ENCODE measurements at regions not wholly inside any gene's neighbourhood (a gene's known extent, or its start where the extent isn't known, plus 50 kb on each side); places are given as distances from the start of the nearest gene placed in this dataset.
"Not testable (repeated sequence)": the region's sequence is repeated elsewhere in the genome, so short reads cannot be mapped to it uniquely, and the experiment has no call there.

DNA sequence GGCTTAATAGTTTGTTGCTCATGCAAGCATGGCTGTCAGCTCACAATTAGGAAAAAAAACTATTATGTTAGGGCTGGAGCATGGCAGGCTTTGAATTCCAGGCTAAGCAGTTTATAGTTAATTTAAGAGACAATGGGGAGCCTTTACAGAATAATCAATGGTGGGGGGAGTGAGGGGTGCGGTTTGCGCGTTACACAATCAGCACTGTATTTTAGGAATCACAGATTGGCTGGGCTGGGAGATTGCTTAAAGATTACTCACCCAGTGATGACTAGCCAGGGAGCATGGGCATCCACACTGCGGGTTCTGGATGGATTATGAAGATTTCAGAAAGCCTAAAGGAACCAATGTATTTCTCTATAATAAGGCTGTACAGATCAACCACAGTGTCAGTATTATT, 186.6 kb downstream of the SOX3 start:
- no peak for DNase-seq

DNA sequence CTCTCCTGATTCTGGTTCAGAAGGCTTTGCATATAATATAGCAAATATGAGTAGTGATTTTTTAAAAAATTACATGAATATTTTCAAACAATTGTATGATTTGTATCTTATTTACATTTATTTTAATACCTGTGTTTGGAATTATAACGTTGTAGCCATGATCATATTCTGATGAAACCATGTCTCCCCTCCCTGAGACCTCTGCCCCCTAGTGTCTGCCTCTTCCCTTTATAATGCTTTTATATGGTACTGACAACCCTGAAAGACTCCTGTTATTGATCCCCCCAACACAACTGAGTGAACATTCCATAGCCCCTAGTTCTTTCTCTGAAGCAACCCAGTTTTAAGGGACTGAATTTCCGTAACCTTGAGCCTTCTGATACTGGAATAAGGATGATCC, 187.4 kb downstream of the SOX3 start:
- no peak for DNase-seq

DNA sequence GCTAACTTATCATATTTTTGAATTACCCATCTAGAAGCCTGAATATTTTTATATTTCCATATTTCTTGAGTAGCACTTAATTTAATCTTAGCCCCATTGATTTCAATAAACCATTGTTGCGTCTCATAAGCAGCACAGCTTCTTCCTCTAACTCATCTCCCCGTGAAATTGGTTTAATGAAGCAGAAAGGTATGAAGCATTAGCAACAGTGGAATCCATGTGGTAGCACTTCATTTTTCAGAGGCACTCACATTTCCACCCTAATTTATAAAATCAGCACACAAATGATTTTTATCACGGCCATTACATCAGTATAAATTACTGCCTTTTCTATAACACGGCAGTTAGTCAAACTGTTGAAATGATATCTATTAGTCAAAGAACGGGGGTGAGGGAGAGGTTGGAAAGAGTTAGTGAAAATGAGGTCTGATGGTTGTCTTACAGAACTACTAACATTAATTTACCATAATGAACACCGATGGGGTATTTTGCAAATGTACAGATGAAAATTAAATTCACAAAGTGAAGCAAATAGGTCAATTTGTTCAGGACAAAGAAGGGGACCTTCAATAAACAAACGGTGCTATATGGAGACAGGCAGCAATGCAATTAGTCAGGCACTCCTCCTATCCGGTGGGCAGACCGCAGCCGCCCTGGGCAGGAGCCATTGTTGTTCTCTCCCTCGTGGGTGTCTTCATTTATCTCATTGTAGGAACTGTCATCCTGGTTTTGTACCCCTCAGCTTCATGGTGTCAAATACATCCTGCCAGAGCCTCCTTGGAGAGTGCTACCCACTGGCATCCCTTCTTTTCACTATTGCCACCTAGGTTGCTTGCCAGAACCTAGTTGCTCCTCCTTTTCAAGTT, 205.7 kb downstream of the SOX3 start:
- no peak for DNase-seq

DNA sequence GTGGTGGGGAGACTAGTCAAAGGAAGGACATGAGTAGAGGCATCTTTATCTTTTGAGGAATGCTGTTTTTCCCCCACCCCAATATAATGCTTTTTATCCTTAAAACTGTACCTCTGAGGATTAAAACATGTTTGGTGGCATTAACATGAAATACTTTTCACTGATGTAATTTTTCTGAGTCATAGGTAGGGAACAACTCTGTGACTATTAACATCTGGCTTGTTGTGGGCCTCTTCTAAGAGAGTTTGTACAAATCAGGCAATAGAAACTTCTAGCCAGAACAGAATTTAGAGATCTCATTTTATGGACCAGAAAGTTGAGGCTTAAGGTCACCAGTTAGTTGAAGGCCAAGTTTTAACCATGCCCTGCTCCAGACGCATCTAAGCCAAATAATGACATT, 207.6 kb downstream of the SOX3 start:
- no peak for DNase-seq

- no peak for DNase-seq
Observed at GRCh38 chrX:140292961-140293360, 211.9 kb downstream of the SOX3 start.

DNA sequence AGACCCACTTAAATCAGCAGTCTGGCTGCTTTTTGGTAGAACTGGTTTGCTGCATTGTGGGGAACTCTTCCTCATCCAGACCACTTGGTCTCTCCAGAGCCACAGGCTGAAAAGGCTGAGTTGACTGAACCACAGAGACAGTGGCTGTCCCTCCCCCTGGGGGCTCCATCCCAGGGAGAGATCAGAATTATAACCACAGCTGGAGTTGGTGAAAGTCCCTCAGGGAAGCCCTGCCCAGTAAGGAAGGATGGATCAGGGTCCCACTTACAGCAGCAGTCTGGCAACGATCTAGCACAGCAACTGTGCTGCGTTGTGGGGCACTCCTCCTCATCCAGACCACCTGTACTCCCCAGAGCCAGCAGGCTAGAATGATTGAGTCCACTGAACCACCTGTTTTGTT, 212.7 kb downstream of the SOX3 start:
- DNase-seq = no peak

DNA sequence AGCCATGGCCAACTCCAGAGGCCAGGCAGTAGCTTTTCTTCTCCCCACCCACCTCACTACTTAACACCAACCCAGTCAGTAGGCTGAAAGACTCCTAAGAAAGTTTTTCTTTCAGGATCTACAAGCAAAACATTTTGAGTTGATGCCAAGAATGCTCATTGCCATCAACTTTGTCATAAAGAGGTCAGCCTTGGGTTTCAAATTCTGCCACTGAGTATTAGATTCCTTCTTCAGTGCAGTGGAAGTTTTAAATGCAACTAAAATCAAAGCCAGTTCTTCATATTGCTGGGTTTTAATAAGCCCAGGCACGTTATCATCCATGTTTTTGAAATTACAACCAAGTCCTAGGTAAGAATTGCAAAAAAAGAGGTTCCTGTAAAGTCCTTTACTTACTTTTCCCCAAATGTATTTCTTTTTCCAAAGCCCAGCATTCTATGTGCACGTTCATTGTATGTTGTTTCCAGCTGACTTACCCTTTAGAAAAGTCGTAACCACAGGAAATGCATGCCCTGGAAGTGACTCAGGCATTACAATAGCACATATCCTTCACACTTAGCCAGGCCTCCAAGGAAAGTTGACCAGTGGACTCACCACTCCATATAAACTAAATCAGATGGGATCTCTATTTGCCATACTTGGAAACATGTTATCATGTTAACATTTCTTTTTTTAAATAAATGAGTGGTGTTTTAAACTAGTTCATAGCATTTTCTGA, 229.9 kb downstream of the SOX3 start:
- no peak for DNase-seq

DNA sequence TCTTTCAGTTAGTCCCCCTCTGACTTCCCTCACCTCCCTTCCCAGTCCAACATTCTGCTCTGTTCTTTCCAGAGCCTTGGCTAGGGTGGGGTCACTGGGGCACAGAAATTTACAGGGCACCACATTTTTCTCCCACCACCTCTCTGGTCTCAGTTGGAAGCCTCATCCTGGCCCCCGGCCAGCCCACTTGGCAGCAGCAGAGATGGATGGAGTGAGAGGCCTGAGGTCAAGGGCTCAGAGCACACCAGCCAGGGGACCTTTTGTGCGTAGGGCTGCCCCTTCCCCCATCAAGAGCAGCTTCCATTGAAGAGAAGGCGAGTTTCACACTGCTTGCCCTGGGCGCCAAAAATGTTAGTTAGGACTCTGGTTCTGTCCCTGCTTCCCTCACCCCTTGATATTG, 230.9 kb downstream of the SOX3 start:
- no peak for DNase-seq

DNA sequence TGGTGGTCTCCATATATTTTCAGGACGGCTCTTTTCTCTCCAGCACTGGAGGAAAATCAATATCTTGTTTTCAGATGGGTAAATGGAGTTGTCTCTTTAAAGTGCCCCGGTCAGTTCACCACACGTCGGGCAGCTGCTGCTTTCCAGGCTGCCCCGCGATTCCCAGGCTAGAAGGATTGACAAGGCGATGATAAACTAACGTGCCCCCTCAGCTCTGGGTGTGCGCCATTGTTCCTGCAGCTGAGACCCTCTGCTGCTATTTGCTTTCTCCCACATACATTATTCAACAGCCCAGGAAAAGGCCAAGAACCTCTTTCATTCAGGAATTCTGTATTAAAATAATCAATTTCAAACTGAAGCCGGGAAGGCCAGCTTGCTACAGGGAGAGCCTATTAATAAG, 254.5 kb downstream of the SOX3 start:
- no peak for DNase-seq

DNA sequence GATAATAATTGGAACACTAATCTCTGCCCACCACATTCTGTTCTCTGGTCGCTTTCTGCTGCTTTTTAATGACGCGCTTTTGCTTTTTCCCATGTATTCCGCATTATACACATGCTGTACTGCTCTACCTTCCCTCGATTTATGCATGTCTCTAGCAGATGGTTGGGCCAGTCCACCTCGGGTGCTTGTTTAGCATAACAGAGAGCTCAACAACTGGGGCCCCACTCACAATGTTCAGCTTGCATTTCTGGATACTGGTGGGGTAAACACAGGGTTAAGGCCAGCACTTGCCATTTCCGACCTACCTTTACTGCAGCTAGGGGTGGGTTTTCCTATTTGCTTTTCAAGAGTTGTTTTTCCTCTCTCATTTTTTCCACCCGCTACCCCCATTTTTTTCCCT, 255.8 kb downstream of the SOX3 start:
- DNase-seq = no peak

- no peak for DNase-seq
Observed at GRCh38 chrX:140229191-140229590, 263.9 kb upstream of the CXorf66 start.

DNA sequence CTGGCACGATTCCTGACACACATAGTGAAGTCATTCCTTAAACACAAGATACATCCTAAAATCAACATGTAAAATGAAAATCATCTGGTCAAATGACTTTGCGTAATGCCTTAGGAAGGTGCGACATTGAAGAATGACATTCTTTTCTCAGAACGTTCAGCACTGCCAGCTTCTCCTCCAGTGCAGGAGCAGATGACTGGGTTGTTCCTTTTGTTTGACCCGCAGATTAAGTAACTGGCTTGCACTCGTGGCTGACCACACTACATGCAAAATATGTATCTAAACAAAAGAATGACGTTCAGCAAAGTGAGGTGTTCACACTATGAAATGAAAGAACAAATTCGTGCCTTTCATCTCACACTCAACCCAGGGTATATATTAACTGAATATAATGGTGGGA, 260.7 kb upstream of the CXorf66 start:
- DNase-seq = not testable (repeated sequence)

DNA sequence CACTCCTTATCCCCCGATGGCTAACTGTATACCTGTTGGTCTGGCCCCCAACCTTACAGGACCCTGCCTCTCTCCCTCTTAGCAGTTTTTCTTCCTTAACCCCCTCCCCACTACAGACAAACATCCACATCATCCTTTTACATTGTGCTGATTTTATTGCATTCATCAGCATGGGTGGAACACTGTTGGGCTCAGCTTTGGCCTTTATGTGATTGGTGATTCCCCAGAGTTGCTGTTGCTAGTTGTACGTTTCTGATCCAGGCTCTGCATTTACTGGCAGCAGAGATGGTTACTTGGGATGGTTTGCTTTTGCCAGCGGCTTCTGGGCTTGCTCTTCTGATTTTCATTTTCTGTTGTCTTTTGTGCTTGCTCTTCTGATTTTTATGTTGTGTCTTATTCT, 250.6 kb upstream of the CXorf66 start:
- not testable (repeated sequence) for DNase-seq

GRCh38 chrX:140214518-140214917, 249.2 kb upstream of the CXorf66 start:
- not testable (repeated sequence) for DNase-seq

- DNase-seq = no peak
Observed at GRCh38 chrX:140206657-140207056, 241.3 kb upstream of the CXorf66 start.

- DNase-seq = no peak
Observed at GRCh38 chrX:140190441-140191108, 225.3 kb upstream of the CXorf66 start.

DNA sequence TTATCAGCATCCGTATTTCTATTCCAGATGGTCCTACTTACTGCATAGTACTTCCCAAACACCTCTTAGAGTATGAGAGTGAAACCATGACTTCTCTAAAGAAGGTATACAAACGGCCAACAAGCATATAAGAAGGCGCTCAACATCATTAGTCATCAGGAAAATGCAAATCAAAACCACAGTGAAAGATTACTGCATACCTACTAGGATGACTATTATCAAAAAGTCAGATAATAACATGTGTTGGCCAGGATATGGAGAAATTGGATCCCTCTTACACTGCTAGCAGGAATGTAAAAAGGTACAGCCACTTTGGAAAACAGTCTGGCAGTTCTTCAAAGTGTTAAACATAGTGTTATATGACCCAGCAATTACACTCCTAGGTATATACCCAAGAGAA, 215.3 kb upstream of the CXorf66 start:
- no peak for DNase-seq

GRCh38 chrX:140177821-140178220, 212.5 kb upstream of the CXorf66 start:
- no peak for DNase-seq

- DNase-seq = no peak
Observed at GRCh38 chrX:140172401-140172800, 207.1 kb upstream of the CXorf66 start.

DNA sequence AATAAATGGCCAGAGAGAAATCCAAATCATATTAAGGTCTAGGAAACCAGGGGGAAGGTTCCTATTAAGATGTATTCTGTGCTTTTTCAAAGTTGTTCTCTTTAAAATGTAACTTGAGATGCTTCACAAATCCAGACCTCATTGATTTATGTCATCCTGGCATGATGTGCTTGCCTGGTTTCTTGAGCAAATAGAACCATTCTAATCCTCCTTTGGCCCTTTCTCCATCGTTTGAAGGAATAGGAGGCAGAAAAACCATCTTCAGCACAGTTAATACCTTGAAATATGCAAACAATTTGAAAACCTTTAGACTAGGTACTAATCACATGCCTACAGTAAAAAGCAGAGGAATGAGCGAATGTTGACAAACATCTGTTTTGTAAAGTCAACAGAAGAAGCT, 202.2 kb upstream of the CXorf66 start:
- DNase-seq = no peak

DNA sequence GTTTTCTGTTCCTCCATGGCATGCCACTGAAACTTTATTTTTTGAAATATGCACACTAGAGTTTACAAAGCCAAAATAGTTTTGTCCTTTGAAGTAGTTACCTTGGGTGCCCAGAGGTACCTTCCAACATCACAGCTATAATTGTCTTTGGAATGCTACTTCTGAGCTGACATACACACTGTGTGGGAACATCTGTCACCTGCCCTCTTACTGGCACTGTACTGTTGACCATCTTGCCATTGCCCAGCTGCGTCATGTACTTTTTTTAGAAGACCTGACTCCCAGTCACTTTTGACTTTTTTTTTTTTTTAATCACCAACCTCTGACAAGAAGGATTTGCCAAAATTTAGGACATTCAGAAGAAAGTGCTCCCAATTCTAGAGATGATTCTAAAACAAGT, 200.5 kb upstream of the CXorf66 start:
- no peak for DNase-seq

DNA sequence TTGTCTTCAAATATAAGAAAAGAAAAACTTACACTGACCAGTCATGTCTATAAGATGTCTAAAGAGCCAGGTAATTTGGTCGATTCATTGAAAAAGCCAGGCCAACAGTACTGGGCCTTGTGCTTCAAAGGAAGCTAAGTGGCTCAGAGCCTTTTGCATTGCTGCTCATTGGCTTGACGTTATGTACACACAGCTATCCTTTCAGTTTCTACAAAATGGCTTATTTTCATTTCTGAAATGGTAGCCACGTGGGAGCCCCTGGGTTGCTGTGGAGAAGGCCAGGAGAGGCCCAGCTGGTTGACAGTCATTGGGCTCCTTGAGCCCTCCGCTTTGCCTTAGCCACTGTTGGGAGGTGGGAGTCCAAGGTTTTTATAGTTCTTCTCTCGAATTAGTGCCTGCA, 199.1 kb upstream of the CXorf66 start:
- no peak for DNase-seq

DNA sequence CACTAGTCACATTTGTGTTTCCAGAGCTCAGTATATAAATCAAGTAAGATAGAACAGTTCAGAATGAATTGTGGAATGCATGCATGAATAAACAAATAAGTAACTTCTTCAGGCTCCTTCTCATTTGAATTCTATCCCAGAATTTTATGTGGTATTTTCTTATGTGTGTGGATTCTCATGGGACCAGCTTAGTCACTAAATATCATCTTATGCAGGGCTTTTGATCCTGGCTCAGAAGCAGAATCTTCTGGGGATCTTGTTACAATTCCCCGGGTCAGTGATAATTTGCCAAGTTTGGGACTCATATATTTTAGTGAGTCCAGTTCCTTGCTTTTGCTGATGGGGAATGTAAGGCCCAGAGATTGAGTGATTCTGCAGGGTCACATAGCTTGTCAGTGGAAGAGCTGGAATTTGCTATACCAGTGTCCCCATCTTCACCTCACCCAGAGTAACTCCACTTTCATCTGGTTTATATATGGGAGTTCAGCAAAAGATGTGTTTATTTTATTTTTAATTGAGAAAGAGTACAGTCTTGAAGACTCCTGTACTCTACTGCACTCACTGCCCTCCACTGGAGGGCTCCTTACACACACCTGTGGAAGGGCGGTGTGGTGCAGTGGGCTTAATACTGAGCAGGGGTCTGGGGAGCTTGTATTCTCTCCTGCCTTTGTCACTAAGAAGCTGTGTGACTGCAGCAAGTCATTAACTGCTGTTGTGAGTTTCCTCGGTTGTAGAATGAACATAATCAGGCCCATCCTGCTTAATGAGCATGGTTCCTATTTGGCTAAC, 198.2 kb upstream of the CXorf66 start:
- DNase-seq = no peak
